Vagina (tissue), 2 donors: ENCODE measurements at regions not wholly inside any gene's neighbourhood (a gene's known extent, or its start where the extent isn't known, plus 50 kb on each side); places are given as distances from the start of the nearest gene placed in this dataset.

Experiments
- DNase-seq, 2 donors: peaks; one replicate each; pipeline ENCODE4 v3.0.0-alpha.2; 2017; ENCODE audit errors: extremely low spot score in 2 of 2
- H3K27ac ChIP-seq: fragments of 200-600 bp; sonication (generic); one replicate; pipeline ENCODE4 v1.5.1; 2019
- H3K27me3 ChIP-seq: fragments of 200-600 bp; sonication (generic); one replicate; pipeline ENCODE4 v1.5.1; 2019
- H3K36me3 ChIP-seq, 2 donors: fragments of 200-600 bp; sonication (generic); one replicate each; pipeline ENCODE4 v1.5.1; 2017 to 2019
- H3K4me1 ChIP-seq: fragments of 200-600 bp; sonication (generic); one replicate; pipeline ENCODE4 v1.5.1; 2019
- H3K4me3 ChIP-seq, 2 donors: fragments of 200-600 bp; sonication (generic); 1 replicate in 1 of 2; 2 replicates in 1 of 2; pipeline ENCODE4 v1.5.1; 2016 to 2019
- H3K9me3 ChIP-seq: fragments of 200-600 bp; sonication (generic); one replicate; pipeline ENCODE4 v1.5.1; 2019
- POLR2A ChIP-seq, 2 donors: fragments of 450-650 bp; IDR thresholded peaks; one replicate each; pipeline ENCODE4 v1.6.1; 2017; ENCODE audit warnings: antibody characterized with exemption in 2 of 2, mild to moderate bottlenecking in 2 of 2, moderate library complexity in 2 of 2
- POLR2AphosphoS5 ChIP-seq, 2 donors: sonication (generic); formaldehyde crosslinking; IDR thresholded peaks; one replicate each; pipeline ENCODE4 v1.9.0; 2017; ENCODE audit warnings: antibody characterized with exemption in 2 of 2, mild to moderate bottlenecking in 2 of 2, low read depth in 1 of 2; ENCODE audit not compliant: insufficient read depth in 1 of 2
- intact Hi-C: fragments of 100-400 bp; cut with DNase I; formaldehyde crosslinking; loops from one replicate; pipeline ENCODE4 v1.15.1; 2023
- TF ChIP-seq, protein P1 (sequence below), 3 experiments: fragments of 450-650 bp in 2 of 3; fragments of 200-600 bp in 1 of 3; sonication (generic) in 1 of 3; IDR thresholded peaks; one replicate each; pipeline ENCODE4 v1.5.1; 2017 to 2019; ENCODE audit warnings: antibody characterized with exemption in 3 of 3, mild to moderate bottlenecking in 2 of 3, moderate library complexity in 2 of 3

DNA sequence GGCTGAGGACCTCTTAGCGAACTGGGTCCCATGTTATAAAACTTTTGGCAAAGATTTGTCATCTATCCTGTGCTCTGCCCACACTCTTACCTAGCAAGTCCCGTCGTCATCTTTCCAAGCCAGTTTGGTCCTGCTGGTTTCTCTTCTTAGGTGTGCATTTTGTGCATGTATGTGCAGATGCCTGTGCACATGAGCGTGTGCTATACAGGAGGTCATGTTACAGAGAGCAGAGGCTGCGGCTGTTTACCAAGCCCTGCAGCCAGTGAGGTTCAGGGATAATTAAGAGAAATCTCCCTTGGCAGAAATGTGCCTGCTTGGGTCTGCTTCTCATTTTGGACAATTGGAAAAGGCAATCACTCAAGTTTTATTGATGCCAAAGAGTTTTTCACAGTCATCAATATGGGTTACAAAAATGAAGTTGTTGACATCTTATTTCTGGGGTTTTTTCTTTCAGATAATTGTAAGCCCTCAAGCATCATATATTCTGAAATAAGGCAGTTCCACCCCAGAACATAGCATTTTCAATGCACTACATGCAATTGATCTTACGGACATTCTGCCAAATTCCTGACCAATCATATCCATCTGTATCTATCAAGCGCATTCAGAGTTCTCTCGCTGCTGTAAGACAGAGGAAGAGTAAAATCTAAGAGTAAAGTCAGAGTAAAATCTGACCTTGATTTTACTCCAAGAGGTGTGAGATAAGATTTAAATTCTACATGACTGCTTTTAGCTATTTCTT is 361.4 kb upstream of the ZNF32 start:
- Histone ChIP-seq H3K27ac (no peak overlapping the region), H3K4me3 (no peak overlapping the region), H3K4me1 (peaks cover 21% of the 10 kb centered on the region), H3K9me3 (no peaks in the 10 kb centered on the region), H3K27me3 (no peaks in the 10 kb centered on the region), H3K36me3 (no peaks in the 10 kb centered on the region)
- no peak for TF ChIP-seq POLR2A (IDR thresholded peaks at IDR 0.05)
- no peak for TF ChIP-seq POLR2AphosphoS5 (IDR thresholded peaks at IDR 0.05; ENCODE audit: insufficient read depth in 1 of 2, low read depth in 1 of 2)
- TF ChIP-seq, protein P1, sequence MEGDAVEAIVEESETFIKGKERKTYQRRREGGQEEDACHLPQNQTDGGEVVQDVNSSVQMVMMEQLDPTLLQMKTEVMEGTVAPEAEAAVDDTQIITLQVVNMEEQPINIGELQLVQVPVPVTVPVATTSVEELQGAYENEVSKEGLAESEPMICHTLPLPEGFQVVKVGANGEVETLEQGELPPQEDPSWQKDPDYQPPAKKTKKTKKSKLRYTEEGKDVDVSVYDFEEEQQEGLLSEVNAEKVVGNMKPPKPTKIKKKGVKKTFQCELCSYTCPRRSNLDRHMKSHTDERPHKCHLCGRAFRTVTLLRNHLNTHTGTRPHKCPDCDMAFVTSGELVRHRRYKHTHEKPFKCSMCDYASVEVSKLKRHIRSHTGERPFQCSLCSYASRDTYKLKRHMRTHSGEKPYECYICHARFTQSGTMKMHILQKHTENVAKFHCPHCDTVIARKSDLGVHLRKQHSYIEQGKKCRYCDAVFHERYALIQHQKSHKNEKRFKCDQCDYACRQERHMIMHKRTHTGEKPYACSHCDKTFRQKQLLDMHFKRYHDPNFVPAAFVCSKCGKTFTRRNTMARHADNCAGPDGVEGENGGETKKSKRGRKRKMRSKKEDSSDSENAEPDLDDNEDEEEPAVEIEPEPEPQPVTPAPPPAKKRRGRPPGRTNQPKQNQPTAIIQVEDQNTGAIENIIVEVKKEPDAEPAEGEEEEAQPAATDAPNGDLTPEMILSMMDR (IDR thresholded peaks at IDR 0.05) = no peak
- intact Hi-C loops = loop anchor here (10.0 kb wide), 1 partner anchor 45 kb away; no protein-coding TSS in a partner anchor
- no peak for DNase-seq

DNA sequence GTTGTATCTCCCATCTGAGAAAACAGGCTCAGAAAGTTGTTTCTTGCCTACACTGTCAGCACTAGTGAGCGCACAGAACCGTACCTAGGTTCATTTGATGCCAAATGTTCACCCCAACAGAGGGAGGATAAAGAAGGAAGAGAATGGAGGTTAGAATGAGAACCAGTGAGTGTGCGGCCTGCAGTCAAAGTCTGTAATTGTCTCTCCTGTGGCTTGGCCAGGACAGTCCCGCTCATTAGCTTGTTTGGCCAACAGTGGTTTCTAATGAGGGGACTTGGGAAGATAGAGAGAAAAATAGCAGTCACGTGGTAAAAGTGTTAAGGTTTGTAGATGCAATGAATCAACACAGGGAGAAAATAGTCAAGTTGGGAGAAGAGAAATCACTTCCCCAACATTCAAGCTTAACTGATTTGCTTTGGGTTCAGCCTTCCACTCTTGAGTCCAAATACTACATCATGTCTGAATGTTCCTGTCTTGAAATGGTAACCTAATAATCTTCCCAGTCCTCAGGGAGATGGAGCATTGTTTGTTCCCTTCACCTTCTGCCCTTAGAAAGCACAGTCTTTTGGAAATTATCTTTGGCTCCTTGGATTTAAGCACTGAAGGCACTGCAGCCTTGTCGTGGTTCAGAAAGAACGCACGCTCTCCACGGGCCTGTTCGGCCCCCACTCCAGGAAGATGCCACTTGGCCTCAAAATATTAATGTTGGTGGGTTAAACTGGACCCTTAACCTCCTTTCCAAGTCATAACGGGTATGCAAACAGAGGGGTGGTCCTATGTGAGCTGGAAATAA is 360.4 kb upstream of the ZNF32 start:
- DNase-seq = peak in 1 of 2 donors; percentile 16
- Histone ChIP-seq H3K4me1 (peaks cover 21% of the 10 kb centered on the region), H3K27ac (peak overlapping the region; percentile 20), H3K9me3 (no peaks in the 10 kb centered on the region), H3K27me3 (no peaks in the 10 kb centered on the region), H3K4me3 (no peak overlapping the region), H3K36me3 (no peaks in the 10 kb centered on the region)
- intact Hi-C loops = no loop called here
- TF ChIP-seq POLR2AphosphoS5 (IDR thresholded peaks at IDR 0.05; ENCODE audit: insufficient read depth in 1 of 2, low read depth in 1 of 2) (no peak), POLR2A (IDR thresholded peaks at IDR 0.05) (no peak)
- TF ChIP-seq, protein P1 (IDR thresholded peaks at IDR 0.05) = no peak

DNA sequence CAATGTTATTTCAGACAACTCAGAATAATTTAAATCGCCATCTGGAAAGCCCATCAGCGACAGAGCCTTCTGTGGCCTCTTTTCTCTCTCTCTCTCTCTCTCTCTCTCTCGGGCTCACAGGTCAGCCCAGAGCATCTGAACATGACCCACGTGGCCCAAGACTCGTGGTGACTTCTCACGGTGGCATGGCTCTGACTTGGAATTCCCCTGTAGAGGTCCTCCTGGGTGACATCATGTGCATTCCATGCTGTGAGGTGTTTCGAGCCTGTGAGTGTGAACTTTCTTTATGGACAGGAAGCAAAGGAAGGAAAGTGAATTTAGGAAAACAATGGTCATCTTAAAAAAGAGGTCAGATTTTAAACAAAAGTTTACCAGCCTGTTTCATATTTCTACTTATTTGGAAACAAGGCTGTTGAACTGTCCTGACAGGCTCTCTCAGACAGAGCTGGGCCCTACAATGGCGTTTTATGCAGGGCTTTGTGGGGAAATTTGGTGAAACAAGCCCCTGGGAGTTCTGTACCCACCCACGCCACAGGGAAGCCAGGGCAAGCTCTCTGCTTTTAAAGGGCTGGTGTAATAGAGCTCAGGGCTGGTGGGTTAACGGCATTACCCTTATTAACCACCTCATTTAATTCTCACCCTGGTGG is 359.7 kb upstream of the ZNF32 start:
- Histone ChIP-seq H3K27ac (peak overlapping the region; percentile 20), H3K4me1 (peaks cover 21% of the 10 kb centered on the region), H3K9me3 (no peaks in the 10 kb centered on the region), H3K36me3 (no peaks in the 10 kb centered on the region), H3K4me3 (no peak overlapping the region), H3K27me3 (no peaks in the 10 kb centered on the region)
- intact Hi-C loops = no loop called here
- DNase-seq = peak; percentile 46 to 64
- no peak for TF ChIP-seq POLR2A (IDR thresholded peaks at IDR 0.05)
- TF ChIP-seq, protein P1 (IDR thresholded peaks at IDR 0.05) = no peak
- TF ChIP-seq POLR2AphosphoS5 (IDR thresholded peaks at IDR 0.05; ENCODE audit: insufficient read depth in 1 of 2, low read depth in 1 of 2) = no peak

DNA sequence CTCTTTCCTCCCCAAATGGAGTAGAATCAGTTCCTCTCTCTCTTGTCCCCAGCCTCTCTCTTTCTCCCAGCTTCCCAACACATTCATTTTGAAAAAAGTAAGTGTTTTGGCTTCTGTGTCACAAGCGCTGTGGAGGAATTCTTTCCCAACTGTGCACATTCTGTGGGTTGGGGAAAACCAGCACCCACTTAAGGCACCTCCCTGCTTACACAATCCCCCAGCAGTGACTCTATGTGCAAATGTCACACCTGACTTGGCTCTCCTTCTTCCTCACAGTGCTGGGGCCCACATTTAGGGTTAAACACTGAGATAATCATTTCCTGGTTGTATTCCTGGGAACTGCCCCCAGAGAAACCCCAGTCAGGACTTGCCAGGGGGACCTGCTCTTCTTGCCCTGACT is 358.1 kb upstream of the ZNF32 start:
- Histone ChIP-seq H3K4me1 (peaks cover 21% of the 10 kb centered on the region), H3K27ac (no peak overlapping the region), H3K9me3 (no peaks in the 10 kb centered on the region), H3K36me3 (no peaks in the 10 kb centered on the region), H3K27me3 (no peaks in the 10 kb centered on the region), H3K4me3 (no peak overlapping the region)
- TF ChIP-seq, protein P1 (IDR thresholded peaks at IDR 0.05) = no peak
- TF ChIP-seq POLR2AphosphoS5 (IDR thresholded peaks at IDR 0.05; ENCODE audit: insufficient read depth in 1 of 2, low read depth in 1 of 2) (no peak), POLR2A (IDR thresholded peaks at IDR 0.05) (no peak)
- DNase-seq = peak in 1 of 2 donors; percentile 37
- intact Hi-C loops = no loop called here
